Testis (tissue), 2 donors: ENCODE measurements at regions not wholly inside any gene's neighbourhood (a gene's known extent, or its start where the extent isn't known, plus 50 kb on each side); places are given as distances from the start of the nearest gene placed in this dataset.

Source experiments
- POLR2A ChIP-seq: fragments of 450-650 bp; IDR thresholded peaks from one replicate; pipeline ENCODE4 v1.6.1; 2017; ENCODE audit warnings: antibody characterized with exemption, mild to moderate bottlenecking, moderate library complexity
- TF ChIP-seq, protein P1 (sequence below), 3 experiments: fragments of 450-650 bp in 2 of 3; fragments of 200-600 bp in 1 of 3; sonication (generic) in 1 of 3; IDR thresholded peaks; one replicate each; pipeline ENCODE4 v1.5.1; 2016 to 2019; ENCODE audit warnings: antibody characterized with exemption in 3 of 3, mild to moderate bottlenecking in 2 of 3, moderate library complexity in 1 of 3

DNA sequence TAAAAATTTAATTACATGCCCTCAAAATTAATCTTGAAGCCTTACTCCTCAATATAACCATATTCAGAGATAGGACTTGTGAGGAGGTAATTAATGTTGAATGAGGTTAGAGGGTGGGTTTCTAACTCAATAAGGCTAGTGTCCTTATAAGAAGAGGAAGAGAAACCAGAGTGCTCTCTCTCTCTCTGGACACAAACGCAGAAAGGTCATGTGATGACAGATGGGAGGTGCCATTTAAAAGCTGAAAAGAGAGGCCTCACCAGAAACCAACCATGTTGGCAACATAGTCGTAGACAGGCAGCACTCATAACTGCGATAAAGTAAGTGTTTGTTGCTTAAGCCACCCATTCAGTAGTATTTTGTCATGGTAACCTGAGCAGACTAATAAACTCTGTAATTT, 378.5 kb upstream of the LMO3 start:
- no peak for TF ChIP-seq POLR2A
- TF ChIP-seq, protein P1, sequence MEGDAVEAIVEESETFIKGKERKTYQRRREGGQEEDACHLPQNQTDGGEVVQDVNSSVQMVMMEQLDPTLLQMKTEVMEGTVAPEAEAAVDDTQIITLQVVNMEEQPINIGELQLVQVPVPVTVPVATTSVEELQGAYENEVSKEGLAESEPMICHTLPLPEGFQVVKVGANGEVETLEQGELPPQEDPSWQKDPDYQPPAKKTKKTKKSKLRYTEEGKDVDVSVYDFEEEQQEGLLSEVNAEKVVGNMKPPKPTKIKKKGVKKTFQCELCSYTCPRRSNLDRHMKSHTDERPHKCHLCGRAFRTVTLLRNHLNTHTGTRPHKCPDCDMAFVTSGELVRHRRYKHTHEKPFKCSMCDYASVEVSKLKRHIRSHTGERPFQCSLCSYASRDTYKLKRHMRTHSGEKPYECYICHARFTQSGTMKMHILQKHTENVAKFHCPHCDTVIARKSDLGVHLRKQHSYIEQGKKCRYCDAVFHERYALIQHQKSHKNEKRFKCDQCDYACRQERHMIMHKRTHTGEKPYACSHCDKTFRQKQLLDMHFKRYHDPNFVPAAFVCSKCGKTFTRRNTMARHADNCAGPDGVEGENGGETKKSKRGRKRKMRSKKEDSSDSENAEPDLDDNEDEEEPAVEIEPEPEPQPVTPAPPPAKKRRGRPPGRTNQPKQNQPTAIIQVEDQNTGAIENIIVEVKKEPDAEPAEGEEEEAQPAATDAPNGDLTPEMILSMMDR (IDR thresholded peaks at IDR 0.05): no peak
